A549 (cell line): ENCODE measurements at regions not wholly inside any gene's neighbourhood (a gene's known extent, or its start where the extent isn't known, plus 50 kb on each side); places are given as distances from the start of the nearest gene placed in this dataset.

Experiments
- ATAC-seq, 2 experiments: fragments of 200-7000 bp in 1 of 2; fragments of >200 bp in 1 of 2; cut with Nextera tagmentation in 1 of 2; cut with Tn5 transposase in 1 of 2; 3 replicates each; pipeline versions ENCODE4 v1.8.0 to v1.9.1; 2018 to 2020; ENCODE audit warnings: mild to moderate bottlenecking in 1 of 2, moderate library complexity in 1 of 2
- CTCF ChIA-PET: fragments of 300-600 bp; sonication (Branson Sonifier 250); formaldehyde crosslinking; extraction: SDS; loops from one replicate; lab custom pipeline; 2021; ENCODE audit warnings: antibody characterized with exemption, inconsistent platforms; lab: Yijun Ruan, JAX
- POLR2A ChIA-PET: fragments of 350-600 bp; formaldehyde crosslinking; extraction: SDS; loops from one replicate; lab custom pipeline; 2021; ENCODE audit warnings: antibody characterized with exemption, inconsistent platforms; lab: Yijun Ruan, JAX
- DNase-seq, 2 experiments: peaks; one replicate each; pipeline versions ENCODE4 v3.0.0 to v3.0.0-alpha.2; 2011 to 2016; ENCODE audit warnings: low read depth in 1 of 2, low spot score in 1 of 2
- FAIRE-seq: peaks from 2 replicates; lab custom pipeline; 2011; peaks lifted over from hg19 to GRCh38; lab: Jason Lieb, UNC
- H3K27ac ChIP-seq, 2 experiments: fragments of >200 bp; sonication (Bioruptor Twin); formaldehyde crosslinking; 3 replicates each; pipeline ENCODE4 v1.5.1; 2016 to 2017
- H3K4me1 ChIP-seq: fragments of >200 bp; sonication (Bioruptor Twin); formaldehyde crosslinking; 3 replicates; pipeline ENCODE4 v1.6.1; 2016
- H3K4me2 ChIP-seq: fragments of >200 bp; sonication (Bioruptor Twin); formaldehyde crosslinking; 3 replicates; pipeline ENCODE4 v1.6.1; 2016
- H3K4me3 ChIP-seq: fragments of >200 bp; sonication (Bioruptor Twin); formaldehyde crosslinking; 3 replicates; pipeline ENCODE4 v1.5.1; 2016
- H3K9me3 ChIP-seq: fragments of >200 bp; sonication (Bioruptor Twin); formaldehyde crosslinking; 3 replicates; pipeline ENCODE4 v1.6.1; 2016
- BCL3 ChIP-seq: fragments of >200 bp; sonication (Bioruptor Twin); formaldehyde crosslinking; IDR thresholded peaks from 3 replicates; pipeline ENCODE4 v1.6.1; 2016
- BHLHE40 ChIP-seq: IDR thresholded peaks from 2 replicates; pipeline ENCODE4 v1.6.1; 2012; ENCODE audit warnings: low read depth, low read length, inconsistent platforms
- CBX2 ChIP-seq: fragments of 200-600 bp; sonication (generic); IDR thresholded peaks from 2 replicates; pipeline ENCODE4 v1.6.1; 2016; ENCODE audit warnings: low read depth, mild to moderate bottlenecking, borderline replicate concordance
- CHD2 ChIP-seq: fragments of 150-350 bp; IDR thresholded peaks from 2 replicates; pipeline ENCODE4 v1.6.1; 2014; ENCODE audit warnings: low read length; ENCODE audit not compliant: partially characterized antibody
- E2F6 ChIP-seq: IDR thresholded peaks from 2 replicates; pipeline ENCODE4 v1.6.1; 2012; ENCODE audit warnings: low read depth, borderline replicate concordance
- ESRRA ChIP-seq: fragments of 150-350 bp; IDR thresholded peaks from 2 replicates; pipeline ENCODE4 v1.6.1; 2014; ENCODE audit warnings: mild to moderate bottlenecking, low read length, borderline replicate concordance
- FOSB ChIP-seq: fragments of 250-450 bp; sonication (Bioruptor Pico); IDR thresholded peaks from 2 replicates; pipeline ENCODE4 v1.5.0; 2020; ENCODE audit warnings: mild to moderate bottlenecking, moderate library complexity
- FOXS1 ChIP-seq: fragments of 250-450 bp; sonication (Bioruptor Pico); IDR thresholded peaks from 2 replicates; pipeline ENCODE4 v1.5.0; 2020; ENCODE audit warnings: mild to moderate bottlenecking, moderate library complexity
- GATA3 ChIP-seq: IDR thresholded peaks from 2 replicates; pipeline ENCODE4 v1.6.1; 2012; ENCODE audit warnings: borderline replicate concordance
- HES2 ChIP-seq: fragments of >200 bp; sonication (Bioruptor Twin); formaldehyde crosslinking; IDR thresholded peaks from 2 replicates; pipeline ENCODE4 v1.6.1; 2016
- HOXA7 ChIP-seq: fragments of 250-450 bp; sonication (Bioruptor Pico); IDR thresholded peaks from 2 replicates; pipeline ENCODE4 v1.5.0; 2020; ENCODE audit warnings: mild to moderate bottlenecking, moderate library complexity
- HOXB13 ChIP-seq: fragments of 250-450 bp; sonication (Bioruptor Pico); IDR thresholded peaks from 2 replicates; pipeline ENCODE4 v1.5.0; 2020; ENCODE audit warnings: low read depth, mild to moderate bottlenecking, moderate library complexity
- JUN ChIP-seq, 2 experiments: fragments of >200 bp; sonication (Bioruptor Twin); formaldehyde crosslinking; IDR thresholded peaks; 2 replicates in 1 of 2; 3 replicates in 1 of 2; pipeline ENCODE4 v1.6.1; 2016 to 2017
- JUNB ChIP-seq: fragments of >200 bp; sonication (Bioruptor Twin); formaldehyde crosslinking; IDR thresholded peaks from 2 replicates; pipeline ENCODE4 v1.6.1; 2016
- KDM5A ChIP-seq: fragments of 200-600 bp; sonication (generic); IDR thresholded peaks from 2 replicates; pipeline ENCODE4 v1.6.1; 2016; ENCODE audit warnings: antibody characterized with exemption, mild to moderate bottlenecking
- MAX ChIP-seq: IDR thresholded peaks from 2 replicates; pipeline ENCODE4 v1.6.1; 2012
- NFE2L2 ChIP-seq: fragments of 150-350 bp; conservative IDR thresholded peaks from 2 replicates; pipeline ENCODE4 v1.6.1; 2014; ENCODE audit warnings: low read length
- PHF8 ChIP-seq: fragments of 200-600 bp; sonication (generic); IDR thresholded peaks from 2 replicates; pipeline ENCODE4 v1.6.1; 2016; ENCODE audit warnings: low read depth, mild to moderate bottlenecking, antibody characterized with exemption, moderate library complexity, borderline replicate concordance
- POLR2A ChIP-seq: IDR thresholded peaks from 2 replicates; pipeline ENCODE4 v1.6.1; 2012; ENCODE audit warnings: mild to moderate bottlenecking, low read length
- POLR2AphosphoS2 ChIP-seq: conservative IDR thresholded peaks from 2 replicates; pipeline ENCODE4 v1.6.1; 2012; ENCODE audit warnings: low read length, improper control_type of control experiment, inconsistent platforms
- RAD21 ChIP-seq, 2 experiments: fragments of >200 bp in 1 of 2; sonication (Bioruptor Twin) in 1 of 2; formaldehyde crosslinking in 1 of 2; IDR thresholded peaks in 1 of 2; conservative IDR thresholded peaks in 1 of 2; 2 replicates in 1 of 2; 3 replicates in 1 of 2; pipeline ENCODE4 v1.6.1; 2012 to 2018; ENCODE audit warnings: inconsistent platforms in 1 of 2
- RARB ChIP-seq: fragments of 250-450 bp; sonication (Bioruptor Pico); IDR thresholded peaks from 2 replicates; pipeline ENCODE4 v1.8.0; 2021; ENCODE audit warnings: mild to moderate bottlenecking, moderate library complexity
- RFX5 ChIP-seq: fragments of 450-650 bp; IDR thresholded peaks from 2 replicates; pipeline ENCODE4 v1.7.1; 2014; ENCODE audit warnings: antibody characterized with exemption, mild to moderate bottlenecking, moderate library complexity
- SMC3 ChIP-seq: fragments of >200 bp; sonication (Bioruptor Twin); formaldehyde crosslinking; IDR thresholded peaks from 3 replicates; pipeline ENCODE4 v1.6.1; 2018; ENCODE audit warnings: inconsistent platforms
- ZFP36 ChIP-seq: fragments of 450-650 bp; IDR thresholded peaks from 2 replicates; pipeline ENCODE4 v1.6.1; 2014; ENCODE audit warnings: borderline replicate concordance; ENCODE audit not compliant: partially characterized antibody
- ZSCAN20 ChIP-seq: fragments of 250-450 bp; sonication (Bioruptor Pico); IDR thresholded peaks from 2 replicates; pipeline ENCODE4 v1.8.0; 2022; ENCODE audit warnings: mild to moderate bottlenecking, moderate library complexity
- WGBS: methylation state at CpG from one replicate; pipeline ENCODE4 v1.1.6; 2017; ENCODE audit errors: missing lambda C conversion rate; 5-methylcytosine and 5-hydroxymethylcytosine counted together
- TF ChIP-seq, protein P1 (sequence below): fragments of 250-450 bp; sonication (Bioruptor Pico); IDR thresholded peaks from 2 replicates; pipeline ENCODE4 v1.5.0; 2021; ENCODE audit warnings: mild to moderate bottlenecking, moderate library complexity, borderline replicate concordance
- TF ChIP-seq, protein P2 (sequence below): IDR thresholded peaks from 2 replicates; pipeline ENCODE4 v1.6.1; 2012

GRCh38 chr7:89771003-89771636 is 383.1 kb upstream of the STEAP1 start:
- Histone ChIP-seq H3K27ac (no peak overlapping the region), H3K9me3 (no peaks in the 10 kb centered on the region), H3K4me1 (no peaks in the 10 kb centered on the region), H3K4me2 (no peak overlapping the region), H3K4me3 (no peak overlapping the region)
- ChIA-PET POLR2A (no interaction called here), CTCF (interaction anchor here (0.6 to 0.7 kb wide), 2 partner anchors 614 to 779 kb away, joined by 3 read pairs; no protein-coding TSS in a partner anchor)
- TF ChIP-seq SMC3: no peak
- no peak for FAIRE-seq
- no peak for DNase-seq
- WGBS: 23% methylated on average over 3 of the region's 3 CpGs
- ATAC-seq: no peak

DNA sequence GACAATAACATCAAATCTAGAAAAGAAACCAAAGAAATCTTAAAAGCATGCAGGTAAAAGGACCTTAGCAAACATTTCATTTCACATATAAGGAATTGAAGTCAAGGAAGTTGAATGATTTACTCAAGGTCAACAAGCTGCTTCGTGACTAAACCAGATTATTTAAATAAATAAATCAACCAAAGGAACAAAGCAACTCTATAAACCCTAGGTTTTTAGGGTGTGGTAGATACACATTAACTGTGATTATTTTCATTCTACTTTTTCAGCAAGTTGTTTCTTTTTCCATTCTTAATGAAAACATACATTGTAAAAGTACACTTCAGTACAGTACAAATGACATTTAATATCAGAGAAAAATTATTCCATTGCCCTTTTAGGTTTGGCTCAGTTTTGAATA is 382.0 kb upstream of the STEAP1 start:
- DNase-seq (no peak), FAIRE-seq (no peak), ATAC-seq (no peak)
- ChIA-PET POLR2A (no interaction called here), CTCF (no interaction called here)
- Histone ChIP-seq H3K4me1 (no peaks in the 10 kb centered on the region), H3K27ac (no peak overlapping the region), H3K9me3 (no peaks in the 10 kb centered on the region), H3K4me3 (no peak overlapping the region), H3K4me2 (no peak overlapping the region)
- TF ChIP-seq FOXS1 (no peak), CBX2 (no peak), POLR2A (no peak), E2F6 (no peak)
- WGBS: 2% methylated on average over 1 of the region's 1 CpG

DNA sequence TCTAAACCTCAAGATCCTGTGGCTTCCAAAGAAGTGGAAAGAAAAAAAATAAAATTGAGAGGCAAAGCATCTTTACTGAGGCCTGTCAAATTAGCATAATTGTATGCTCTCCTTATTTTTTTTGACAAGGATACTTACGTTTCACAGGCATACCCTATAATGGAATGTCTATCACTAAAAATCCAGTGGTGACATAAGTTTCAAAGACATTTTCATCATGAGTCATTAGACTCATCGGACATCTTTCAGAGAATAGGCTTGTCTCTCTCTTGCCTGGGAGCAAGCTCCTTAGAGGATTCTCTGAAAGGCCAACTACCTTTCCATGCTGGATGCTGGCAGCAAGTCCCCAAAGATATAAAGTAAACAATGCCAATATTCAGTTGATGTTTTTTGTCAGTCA is 380.7 kb upstream of the STEAP1 start:
- CTCF ChIA-PET: interaction anchor here (0.9 kb wide), 1 partner anchor 13 kb away, joined by 3 read pairs; no protein-coding TSS in a partner anchor
- H3K4me2 ChIP-seq: no peak overlapping the region

DNA sequence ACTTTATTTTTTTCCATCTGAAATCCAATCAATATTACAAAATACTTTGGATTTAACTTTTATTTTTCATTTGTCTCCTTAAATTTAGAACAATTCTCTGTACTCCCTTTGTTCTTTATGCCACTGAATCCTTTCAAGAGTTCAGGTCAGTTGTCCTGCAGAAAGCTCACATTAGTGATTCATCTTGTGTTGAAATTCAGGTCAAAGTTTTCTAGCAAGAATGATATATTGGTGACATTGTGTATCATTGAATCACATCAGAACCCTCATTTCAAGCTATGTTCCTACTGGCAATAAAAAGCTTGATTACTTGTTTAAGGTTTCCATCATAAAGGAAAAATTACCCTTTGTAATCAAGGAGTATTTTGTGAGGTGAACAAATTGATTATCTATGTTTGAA is 378.8 kb upstream of the STEAP1 start:
- DNase-seq: no peak
- Histone ChIP-seq H3K27ac (no peak overlapping the region), H3K4me3 (no peak overlapping the region), H3K4me2 (no peak overlapping the region), H3K4me1 (no peaks in the 10 kb centered on the region), H3K9me3 (no peaks in the 10 kb centered on the region)
- FAIRE-seq: no peak
- CTCF ChIA-PET: no interaction called here
- no peak for ATAC-seq
- POLR2A ChIA-PET: no interaction called here
- no peak for TF ChIP-seq FOXS1
- no peak for TF ChIP-seq POLR2AphosphoS2
- TF ChIP-seq JUNB: no peak
- no peak for TF ChIP-seq ESRRA
- no peak for TF ChIP-seq E2F6
- no peak for TF ChIP-seq CBX2
- TF ChIP-seq RARB (CRISPR knock-in tag): no peak
- no peak for TF ChIP-seq JUN (IDR thresholded peaks at IDR 0.05)
- no peak for TF ChIP-seq PHF8
- TF ChIP-seq, protein P1, sequence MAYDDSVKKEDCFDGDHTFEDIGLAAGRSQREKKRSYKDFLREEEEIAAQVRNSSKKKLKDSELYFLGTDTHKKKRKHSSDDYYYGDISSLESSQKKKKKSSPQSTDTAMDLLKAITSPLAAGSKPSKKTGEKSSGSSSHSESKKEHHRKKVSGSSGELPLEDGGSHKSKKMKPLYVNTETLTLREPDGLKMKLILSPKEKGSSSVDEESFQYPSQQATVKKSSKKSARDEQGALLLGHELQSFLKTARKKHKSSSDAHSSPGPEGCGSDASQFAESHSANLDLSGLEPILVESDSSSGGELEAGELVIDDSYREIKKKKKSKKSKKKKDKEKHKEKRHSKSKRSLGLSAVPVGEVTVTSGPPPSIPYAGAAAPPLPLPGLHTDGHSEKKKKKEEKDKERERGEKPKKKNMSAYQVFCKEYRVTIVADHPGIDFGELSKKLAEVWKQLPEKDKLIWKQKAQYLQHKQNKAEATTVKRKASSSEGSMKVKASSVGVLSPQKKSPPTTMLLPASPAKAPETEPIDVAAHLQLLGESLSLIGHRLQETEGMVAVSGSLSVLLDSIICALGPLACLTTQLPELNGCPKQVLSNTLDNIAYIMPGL: no peak
- TF ChIP-seq NFE2L2: no peak

More for the DNA sequence above, 380.7 kb upstream of the STEAP1 start:
- Histone ChIP-seq H3K4me1 (no peaks in the 10 kb centered on the region), H3K27ac (no peak overlapping the region), H3K4me3 (no peak overlapping the region), H3K9me3 (no peaks in the 10 kb centered on the region)
- TF ChIP-seq ZFP36: no peak
- no peak for TF ChIP-seq BCL3
- TF ChIP-seq RAD21 (conservative IDR thresholded peaks at IDR 0.05 in 1 of 2, IDR thresholded peaks at IDR 0.05 in 1 of 2): no peak
- TF ChIP-seq JUN (IDR thresholded peaks at IDR 0.05): no peak
- no peak for TF ChIP-seq HOXB13 (CRISPR knock-in tag)
- TF ChIP-seq RFX5: no peak
- no peak for TF ChIP-seq BHLHE40
- no peak for TF ChIP-seq HES2
- TF ChIP-seq KDM5A: no peak
- TF ChIP-seq FOSB (CRISPR knock-in tag): no peak
- TF ChIP-seq HOXA7: no peak
- TF ChIP-seq ZSCAN20 (CRISPR knock-in tag): no peak
- TF ChIP-seq, protein P2, sequence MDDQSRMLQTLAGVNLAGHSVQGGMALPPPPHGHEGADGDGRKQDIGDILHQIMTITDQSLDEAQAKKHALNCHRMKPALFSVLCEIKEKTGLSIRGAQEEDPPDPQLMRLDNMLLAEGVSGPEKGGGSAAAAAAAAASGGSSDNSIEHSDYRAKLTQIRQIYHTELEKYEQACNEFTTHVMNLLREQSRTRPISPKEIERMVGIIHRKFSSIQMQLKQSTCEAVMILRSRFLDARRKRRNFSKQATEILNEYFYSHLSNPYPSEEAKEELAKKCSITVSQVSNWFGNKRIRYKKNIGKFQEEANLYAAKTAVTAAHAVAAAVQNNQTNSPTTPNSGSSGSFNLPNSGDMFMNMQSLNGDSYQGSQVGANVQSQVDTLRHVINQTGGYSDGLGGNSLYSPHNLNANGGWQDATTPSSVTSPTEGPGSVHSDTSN: no peak
- TF ChIP-seq CHD2: no peak
- no peak for TF ChIP-seq MAX
- no peak for TF ChIP-seq GATA3
- no peak for ATAC-seq
- no peak for FAIRE-seq
- POLR2A ChIA-PET: no interaction called here
- DNase-seq: no peak
- 1% methylated on average over 2 of the region's 2 CpGs for whole genome bisulfite sequencing
